Suppressor macrophage (primary cell): ENCODE measurements at regions not wholly inside any gene's neighbourhood (a gene's known extent, or its start where the extent isn't known, plus 50 kb on each side); places are given as distances from the start of the nearest gene placed in this dataset.

ENCODE experiments used
- DNase-seq, 4 experiments: peaks; one replicate each; pipeline ENCODE4 v3.0.0-alpha.2; 2020 to 2022

GRCh38 chr2:509888-510287 lies 167.3 kb downstream of the TMEM18 start:
- no peak for DNase-seq

GRCh38 chr2:508121-508520 lies 169.1 kb downstream of the TMEM18 start:
- DNase-seq, result no peak

GRCh38 chr2:506866-507265 lies 170.3 kb downstream of the TMEM18 start:
- DNase-seq, result no peak

- DNase-seq, result no peak
Measured at GRCh38 chr2:506451-506850, 170.8 kb downstream of the TMEM18 start.

- no peak for DNase-seq
Measured at GRCh38 chr2:505941-506340, 171.3 kb downstream of the TMEM18 start.

- DNase-seq, result no peak
Measured at GRCh38 chr2:503288-503999, 173.8 kb downstream of the TMEM18 start.

GRCh38 chr2:502831-503230 lies 174.4 kb downstream of the TMEM18 start:
- no peak for DNase-seq

GRCh38 chr2:501667-502066 lies 175.5 kb downstream of the TMEM18 start:
- no peak for DNase-seq

GRCh38 chr2:501130-501529 lies 176.1 kb downstream of the TMEM18 start:
- no peak for DNase-seq

- no peak for DNase-seq
Measured at GRCh38 chr2:499726-500125, 177.5 kb downstream of the TMEM18 start.

- no peak for DNase-seq
Measured at GRCh38 chr2:498493-499178, 178.6 kb downstream of the TMEM18 start.

GRCh38 chr2:497770-498492 lies 179.3 kb downstream of the TMEM18 start:
- DNase-seq, result no peak

GRCh38 chr2:496729-497128 lies 180.5 kb downstream of the TMEM18 start:
- no peak for DNase-seq

GRCh38 chr2:495745-496275 lies 181.4 kb downstream of the TMEM18 start:
- DNase-seq, result no peak

GRCh38 chr2:494853-495252 lies 182.4 kb downstream of the TMEM18 start:
- DNase-seq, result no peak

GRCh38 chr2:493228-493627 lies 184.0 kb downstream of the TMEM18 start:
- DNase-seq, result no peak

GRCh38 chr2:492178-492577 lies 185.0 kb downstream of the TMEM18 start:
- no peak for DNase-seq

GRCh38 chr2:489838-490237 lies 187.4 kb downstream of the TMEM18 start:
- DNase-seq, result no peak

- no peak for DNase-seq
Measured at GRCh38 chr2:489084-489483, 188.1 kb downstream of the TMEM18 start.

GRCh38 chr2:487186-488079 lies 189.8 kb downstream of the TMEM18 start:
- no peak for DNase-seq

- DNase-seq, result no peak
Measured at GRCh38 chr2:486371-486770, 190.8 kb downstream of the TMEM18 start.

- no peak for DNase-seq
Measured at GRCh38 chr2:481388-481787, 193.5 kb upstream of the ALKAL2 start.
